ENCODE measurements at regions not wholly inside any gene's neighbourhood (a gene's known extent, or its start where the extent isn't known, plus 50 kb on each side); places are given as distances from the start of the nearest gene placed in this dataset.
A peak's percentile ranks its signal among the peaks of the same experiment; 100 is the strongest.

- no peak for TF ChIP-seq TAF7 (optimal IDR thresholded peaks at IDR 0.05; ENCODE audit: borderline replicate concordance, low read depth, low read length)
- no peak for TF ChIP-seq BCL11A (IDR thresholded peaks at IDR 0.05; ENCODE audit: low read depth in 2 of 2, low read length in 2 of 2)
- no peak for TF ChIP-seq POU5F1 (IDR thresholded peaks at IDR 0.05; ENCODE audit: low read depth, low read length)
- TF ChIP-seq MAFK (IDR thresholded peaks at IDR 0.05; ENCODE audit: low read depth, low read length): no peak
- no peak for TF ChIP-seq KDM1A (IDR thresholded peaks at IDR 0.05; ENCODE audit: borderline replicate concordance, low read length)
- TF ChIP-seq FOSL1 (IDR thresholded peaks at IDR 0.05; ENCODE audit: insufficient read depth, low read depth, low read length): no peak
- TF ChIP-seq SIX5 (IDR thresholded peaks at IDR 0.05; ENCODE audit: low read depth, low read length): no peak
- TF ChIP-seq CBX5 (IDR thresholded peaks at IDR 0.05; ENCODE audit: low read depth, low read length): no peak
- no peak for TF ChIP-seq TAF1 (IDR thresholded peaks at IDR 0.05; ENCODE audit: low read depth, low read length)
- TF ChIP-seq SIRT6 (IDR thresholded peaks at IDR 0.05; ENCODE audit: low read length): no peak
- no peak for TF ChIP-seq ASH2L (IDR thresholded peaks at IDR 0.05; ENCODE audit: low read length)
- no peak for TF ChIP-seq SRF (IDR thresholded peaks at IDR 0.05; ENCODE audit: low read depth, low read length)
- no peak for TF ChIP-seq JUND (IDR thresholded peaks at IDR 0.05; ENCODE audit: low read length)
- no peak for TF ChIP-seq CBX8 (IDR thresholded peaks at IDR 0.05; ENCODE audit: borderline replicate concordance, low read depth, low read length)
- TF ChIP-seq TEAD4 (IDR thresholded peaks at IDR 0.05; ENCODE audit: low read depth, low read length): no peak
- no peak for TF ChIP-seq TCF12 (IDR thresholded peaks at IDR 0.05; ENCODE audit: low read depth, low read length)
- no peak for TF ChIP-seq RNF2 (IDR thresholded peaks at IDR 0.05; ENCODE audit: borderline replicate concordance, low read depth, low read length, missing control alignments, poor library complexity, severe bottlenecking)
- TF ChIP-seq BRCA1 (IDR thresholded peaks at IDR 0.05; ENCODE audit: low read depth, low read length): no peak
- no peak for TF ChIP-seq RXRA (IDR thresholded peaks at IDR 0.05; ENCODE audit: insufficient read depth, low read depth, low read length)
- TF ChIP-seq GTF2F1 (IDR thresholded peaks at IDR 0.05; ENCODE audit: borderline replicate concordance, low read depth, low read length): no peak
- no peak for TF ChIP-seq ZNF274 (IDR thresholded peaks at IDR 0.05; ENCODE audit: borderline replicate concordance, extremely low read depth, low read length)
- TF ChIP-seq RFX5 (IDR thresholded peaks at IDR 0.05; ENCODE audit: borderline replicate concordance, low read depth, low read length): no peak
- TF ChIP-seq RAD21 (IDR thresholded peaks at IDR 0.05 in 1 of 2, conservative IDR thresholded peaks at IDR 0.05 in 1 of 2; ENCODE audit: low read depth in 2 of 2, low read length in 2 of 2): peak; percentile 45 to 81; a peak in 3 of 4 replicates
- no peak for TF ChIP-seq HDAC6 (IDR thresholded peaks at IDR 0.05; ENCODE audit: low read depth, low read length)
- no peak for TF ChIP-seq CTBP2 (IDR thresholded peaks at IDR 0.05; ENCODE audit: borderline replicate concordance, insufficient read depth, insufficient read length, low read length)
- peak; percentile 73; the same call in 1 of the 2 replicates for TF ChIP-seq BACH1 (IDR thresholded peaks at IDR 0.05; ENCODE audit: low read length)
These were observed 123.9 kb upstream of the SLC1A4 start (continued) for GRCh38 chr2:64865073-64865830.

All from H1 (cell line).